Hindlimb muscle (tissue), 1 donor: ENCODE measurements at regions not wholly inside any gene's neighbourhood (a gene's known extent, or its start where the extent isn't known, plus 50 kb on each side); places are given as distances from the start of the nearest gene placed in this dataset.

Experiments
- DNase-seq: peaks from one replicate; pipeline ENCODE4 v3.0.0-alpha.2; 2013

GRCh38 chr3:80278056-80278455, 510.3 kb upstream of the ROBO1 start:
- DNase-seq, result no peak

- no peak for DNase-seq
Measured at GRCh38 chr3:80275120-80275519, 507.3 kb upstream of the ROBO1 start.

- no peak for DNase-seq
Measured at GRCh38 chr3:80263260-80263659, 495.5 kb upstream of the ROBO1 start.

GRCh38 chr3:80261082-80261481, 493.3 kb upstream of the ROBO1 start:
- no peak for DNase-seq

DNA sequence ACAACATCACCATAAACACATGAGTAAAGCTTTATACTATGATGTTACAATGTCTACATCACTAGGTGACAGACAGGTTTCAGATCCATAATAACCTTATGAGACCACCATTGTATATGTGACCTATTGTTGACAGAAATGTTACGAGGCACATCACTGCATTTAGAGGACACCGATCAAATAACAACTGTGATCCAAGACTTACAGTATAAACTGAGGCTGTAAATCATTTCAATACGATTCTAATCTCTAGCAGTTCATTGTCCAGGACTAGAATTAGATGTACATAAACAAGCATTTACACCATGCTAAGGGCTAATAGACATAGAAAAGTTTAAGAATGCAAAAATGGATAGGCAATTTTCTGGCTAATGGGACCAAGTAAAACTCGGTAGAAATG, 491.9 kb upstream of the ROBO1 start:
- no peak for DNase-seq

DNA sequence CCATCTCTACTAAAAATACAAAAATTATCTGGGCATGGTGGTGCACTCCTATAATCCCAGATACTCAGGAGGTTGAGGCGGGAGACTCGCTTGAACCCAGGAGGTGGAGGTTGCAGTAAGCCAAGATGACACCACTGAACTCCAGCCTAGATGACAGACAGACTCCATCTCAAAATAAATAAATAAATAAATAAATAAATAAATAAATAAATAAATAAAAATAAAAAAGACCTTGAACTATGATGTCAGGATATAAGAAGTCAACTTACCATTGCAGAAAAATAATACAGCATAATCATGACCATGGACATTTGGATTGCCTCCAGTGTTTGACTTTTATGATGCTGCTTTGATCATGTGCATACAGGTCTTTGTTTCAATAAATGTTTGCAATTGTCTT, 484.3 kb upstream of the ROBO1 start:
- no peak for DNase-seq

GRCh38 chr3:80247766-80248165, 480.0 kb upstream of the ROBO1 start:
- no peak for DNase-seq

GRCh38 chr3:80244390-80244789, 476.6 kb upstream of the ROBO1 start:
- no peak for DNase-seq

- no peak for DNase-seq
Measured at GRCh38 chr3:80241791-80242190, 474.0 kb upstream of the ROBO1 start.

GRCh38 chr3:80239301-80239700, 471.5 kb upstream of the ROBO1 start:
- DNase-seq, result no peak

DNA sequence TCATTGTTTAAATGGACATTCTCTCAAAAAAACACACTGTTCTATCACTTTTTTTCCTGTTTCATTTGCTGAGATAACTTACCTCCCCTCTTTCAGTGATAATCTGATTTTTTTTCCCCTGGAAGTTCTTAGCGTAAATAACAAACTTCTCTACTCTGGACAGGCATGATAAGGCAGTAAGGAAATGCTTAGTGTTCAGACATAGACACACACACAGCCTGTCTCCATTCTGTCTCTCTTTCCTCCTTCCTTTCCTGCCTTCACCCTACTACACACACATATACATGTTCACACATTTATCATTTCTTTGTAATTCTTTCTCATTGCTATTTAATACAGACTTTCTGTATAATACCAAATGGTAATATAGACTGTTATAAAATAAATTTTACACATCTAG, 470.8 kb upstream of the ROBO1 start:
- DNase-seq, result no peak

GRCh38 chr3:80238152-80238551, 470.4 kb upstream of the ROBO1 start:
- no peak for DNase-seq

DNA sequence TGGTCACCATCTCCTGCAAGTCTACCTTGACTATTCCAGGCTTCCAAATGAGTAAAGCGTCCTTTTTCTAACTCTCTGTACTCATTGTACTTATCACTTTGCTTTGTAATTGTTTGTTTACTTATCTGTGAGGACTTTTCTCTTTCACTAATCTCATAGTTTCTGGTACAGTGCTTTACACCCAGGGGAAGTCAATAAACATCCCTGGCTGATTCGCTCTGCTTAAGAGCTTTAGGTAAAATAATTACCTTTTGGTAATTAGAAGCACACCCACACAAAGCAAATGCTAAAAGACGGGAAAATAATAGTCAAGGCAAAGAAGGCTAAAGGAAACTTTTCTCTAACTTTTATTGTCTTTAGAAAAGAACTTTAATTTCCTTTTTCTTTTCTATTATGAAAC, 466.9 kb upstream of the ROBO1 start:
- DNase-seq, result no peak

- no peak for DNase-seq
Measured at GRCh38 chr3:80233576-80233975, 465.8 kb upstream of the ROBO1 start.

- no peak for DNase-seq
Measured at GRCh38 chr3:80232760-80233159, 465.0 kb upstream of the ROBO1 start.

DNA sequence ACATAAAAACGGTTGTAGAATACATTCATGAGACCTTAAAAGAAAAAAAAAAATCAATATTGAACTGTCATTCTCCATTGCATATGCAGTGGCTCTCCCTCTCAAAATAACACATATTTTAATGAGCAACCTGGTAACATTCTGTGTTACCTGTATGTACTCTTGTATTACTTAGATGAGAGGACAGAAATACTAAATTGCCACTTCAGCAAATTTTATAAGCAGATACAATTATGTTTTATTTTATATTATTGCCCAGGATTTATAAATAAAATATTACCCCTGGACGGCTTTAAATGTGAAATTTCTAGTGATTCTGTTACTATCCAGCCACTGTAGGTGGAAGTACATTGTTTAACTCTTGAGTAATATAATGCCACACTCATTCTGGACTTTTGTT, 463.2 kb upstream of the ROBO1 start:
- no peak for DNase-seq

GRCh38 chr3:80227216-80227615, 459.4 kb upstream of the ROBO1 start:
- no peak for DNase-seq

DNA sequence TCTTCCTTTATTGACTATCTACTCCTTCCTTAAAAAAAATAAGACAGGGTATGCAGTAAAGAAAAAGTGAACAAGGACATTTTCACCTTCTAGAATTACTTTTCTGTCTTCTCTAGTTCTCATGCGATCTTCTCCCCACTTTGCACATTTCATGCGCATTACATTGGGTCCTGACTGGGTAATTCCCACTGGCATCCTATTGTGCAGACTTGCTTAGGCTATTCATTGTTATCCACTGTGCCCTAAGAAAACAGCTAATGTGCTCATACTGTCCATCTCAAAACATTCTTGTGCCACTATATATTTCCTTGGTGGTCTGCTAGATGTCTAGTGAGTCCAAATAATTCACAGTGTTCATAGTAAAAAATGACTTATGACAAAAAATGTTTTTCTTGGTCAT, 447.4 kb upstream of the ROBO1 start:
- DNase-seq, result no peak

- no peak for DNase-seq
Measured at GRCh38 chr3:80213086-80213485, 445.3 kb upstream of the ROBO1 start.

DNA sequence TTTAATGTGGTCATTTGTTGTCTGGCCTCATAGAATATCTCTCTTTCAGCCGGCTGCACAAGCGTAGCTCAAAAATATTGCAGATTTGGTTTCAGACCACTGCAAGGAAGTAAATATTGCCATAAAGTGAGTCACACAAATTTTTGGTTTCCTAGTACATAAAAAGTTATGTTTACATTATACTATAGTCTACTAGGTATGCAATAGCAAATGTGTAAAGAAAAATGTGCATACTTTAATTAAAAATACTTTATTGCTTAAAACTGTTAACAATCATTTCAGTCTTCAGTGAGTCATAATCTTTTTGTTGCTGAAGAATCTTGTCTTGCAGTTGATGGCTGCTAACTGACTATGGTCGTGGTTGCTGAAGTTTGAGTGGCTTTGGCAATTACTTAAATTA, 425.1 kb upstream of the ROBO1 start:
- DNase-seq, result no peak

GRCh38 chr3:80190051-80190450, 422.3 kb upstream of the ROBO1 start:
- DNase-seq, result peak; percentile 27

DNA sequence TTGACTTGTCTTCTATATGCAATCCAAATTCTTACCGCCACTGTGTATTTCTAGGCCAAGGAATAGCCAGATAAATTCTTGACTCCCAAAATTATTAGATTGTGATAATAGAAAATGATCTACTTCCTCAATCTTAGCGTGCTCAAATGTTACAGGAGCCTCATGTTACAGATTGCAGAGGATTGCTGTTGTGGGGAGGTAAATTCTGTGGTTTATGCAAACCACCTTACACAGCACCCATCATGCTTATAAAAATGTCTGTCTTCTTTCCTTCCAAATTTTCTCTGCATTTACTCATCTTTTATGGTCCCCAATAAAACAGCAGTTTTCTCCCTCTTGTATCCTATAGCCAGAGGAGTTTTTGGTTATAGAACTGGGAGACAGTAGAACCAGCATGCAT, 420.2 kb upstream of the ROBO1 start:
- no peak for DNase-seq

- DNase-seq, result peak; percentile 2
Measured at GRCh38 chr3:80159990-80160506, 392.2 kb upstream of the ROBO1 start.

GRCh38 chr3:80158332-80158731, 390.5 kb upstream of the ROBO1 start:
- DNase-seq, result no peak

DNA sequence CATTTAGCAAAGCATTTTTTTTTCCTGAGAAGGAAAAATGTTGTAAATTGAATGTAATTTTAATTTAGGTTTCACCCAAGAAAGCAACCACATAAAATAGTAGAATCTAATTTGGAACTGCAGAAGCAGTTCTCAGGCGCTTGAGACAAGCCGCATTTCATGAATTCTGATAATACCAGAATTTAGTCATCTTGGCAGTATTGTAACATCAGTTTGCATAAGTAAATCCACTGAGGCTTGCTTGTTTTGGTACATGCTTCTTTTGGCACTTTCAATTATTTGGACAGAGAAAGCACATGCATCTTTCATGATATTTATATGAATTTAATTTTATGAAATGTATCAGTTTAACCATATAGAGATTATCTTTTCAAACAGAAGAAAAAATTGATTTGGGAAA, 389.7 kb upstream of the ROBO1 start:
- DNase-seq, result no peak

DNA sequence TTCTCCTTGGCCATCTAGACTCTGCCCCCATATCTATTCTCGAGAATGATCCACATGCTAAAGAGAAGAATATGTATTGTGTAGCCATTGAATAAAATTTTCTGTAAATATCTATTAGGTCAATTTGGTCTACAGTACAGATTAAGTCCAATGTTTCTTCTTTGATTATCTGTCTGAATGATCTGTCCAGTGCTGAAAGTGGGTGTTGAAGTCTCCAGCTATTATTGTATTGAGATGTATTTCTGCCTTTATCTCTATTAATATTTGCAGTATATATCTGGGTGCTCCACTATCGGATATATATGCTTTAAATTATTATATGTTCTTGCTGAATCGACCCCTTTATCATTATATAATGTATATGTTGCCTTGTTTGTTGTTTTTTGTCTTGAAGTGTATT, 384.9 kb upstream of the ROBO1 start:
- no peak for DNase-seq
